T-helper 17 cell (primary cell): ENCODE measurements at regions not wholly inside any gene's neighbourhood (a gene's known extent, or its start where the extent isn't known, plus 50 kb on each side); places are given as distances from the start of the nearest gene placed in this dataset.

ENCODE experiments used
- ATAC-seq: fragments of 150-1000 bp; cut with Tn5 transposase; 2 replicates; pipeline ENCODE4 v1.10.0; 2021; ENCODE audit warnings: mild to moderate bottlenecking, moderate library complexity
- DNase-seq, 3 donors: peaks; one replicate each; pipeline versions ENCODE4 v3.0.0 to v3.0.0-alpha.2; 2020 to 2021
- H3K9me3 ChIP-seq: one replicate; pipeline ENCODE4 v1.7.0; 2013; ENCODE audit warnings: low read length, mild to moderate bottlenecking; ENCODE audit not compliant: control insufficient read depth, poor library complexity, severe bottlenecking
- H3K27ac Mint-ChIP-seq: one replicate; pipeline ENCODE4 v1.8.0; 2022; ENCODE audit warnings: mild to moderate bottlenecking, moderate library complexity, mixed read lengths
- H3K27me3 Mint-ChIP-seq: one replicate; pipeline ENCODE4 v1.8.0; 2022; ENCODE audit warnings: mixed read lengths
- H3K36me3 Mint-ChIP-seq: one replicate; pipeline ENCODE4 v1.8.0; 2022; ENCODE audit warnings: low read depth, mixed read lengths
- H3K4me1 Mint-ChIP-seq: one replicate; pipeline ENCODE4 v1.8.0; 2022; ENCODE audit warnings: mild to moderate bottlenecking, mixed read lengths
- H3K4me3 Mint-ChIP-seq: one replicate; pipeline ENCODE4 v1.8.0; 2022; ENCODE audit warnings: mild to moderate bottlenecking, moderate library complexity, mixed read lengths

DNA sequence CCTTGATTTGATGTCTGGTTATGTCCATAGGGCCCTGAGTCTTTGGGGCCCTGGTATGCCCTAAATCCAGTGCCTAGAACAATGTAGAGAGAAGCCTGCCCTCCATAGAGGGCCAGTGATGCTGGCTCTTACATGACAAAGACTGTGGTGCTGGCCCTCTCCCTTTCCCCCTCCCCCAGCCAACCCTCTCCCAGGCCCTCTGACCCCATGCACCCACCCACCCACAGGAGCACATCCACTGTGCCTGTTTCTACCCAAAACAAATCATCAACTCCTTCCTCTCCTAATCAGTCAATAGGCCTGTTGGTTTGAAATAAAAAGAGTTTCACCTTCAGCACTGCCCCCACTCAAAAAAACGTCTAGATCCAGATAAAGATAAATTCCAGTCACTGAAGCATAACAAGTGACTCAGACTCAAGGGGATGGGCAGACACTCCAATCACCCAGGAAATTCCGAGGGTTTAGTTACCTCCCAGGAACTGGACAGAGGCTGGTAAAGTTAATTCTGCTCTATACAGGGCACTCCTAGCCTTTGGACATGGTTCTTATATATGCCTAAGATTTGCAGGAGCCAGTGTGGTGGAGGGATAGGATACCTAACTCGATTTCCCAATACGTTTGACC, 144.8 kb upstream of the VANGL1 start:
- DNase-seq (no peak), ATAC-seq (no peak)
- peaks cover 6% of the 10 kb centered on the region for H3K27me3 Mint-ChIP-seq
- H3K4me1 Mint-ChIP-seq = no peaks in the 10 kb centered on the region
- H3K36me3 Mint-ChIP-seq = no peaks in the 10 kb centered on the region
- no peak overlapping the region for H3K4me3 Mint-ChIP-seq
- H3K27ac Mint-ChIP-seq = no peak overlapping the region
- H3K9me3 ChIP-seq = no peaks in the 10 kb centered on the region

DNA sequence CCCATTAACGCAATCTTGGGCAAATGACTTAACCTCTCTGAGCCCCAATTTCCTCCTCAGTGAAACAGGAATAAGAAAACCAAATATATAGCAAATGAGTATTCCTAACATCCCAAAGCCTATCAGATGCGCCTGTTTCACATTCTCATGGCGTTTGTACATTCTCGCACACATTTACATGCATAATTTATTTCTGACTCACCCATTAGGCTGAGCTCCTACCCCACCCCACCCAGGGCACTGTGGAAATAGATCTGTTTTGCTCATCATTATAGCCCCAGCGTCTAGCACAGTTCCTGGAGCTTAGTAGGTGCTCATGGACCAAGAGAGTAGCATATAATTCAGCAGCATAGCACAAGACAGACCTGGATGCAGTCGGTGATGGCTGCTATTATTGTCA, 146.1 kb upstream of the VANGL1 start:
- DNase-seq (no peak), ATAC-seq (no peak)
- Mint-ChIP-seq H3K27ac (no peak overlapping the region), H3K27me3 (no peaks in the 10 kb centered on the region), H3K4me3 (no peak overlapping the region), H3K4me1 (no peaks in the 10 kb centered on the region), H3K36me3 (no peaks in the 10 kb centered on the region)
- H3K9me3 ChIP-seq = no peaks in the 10 kb centered on the region

DNA sequence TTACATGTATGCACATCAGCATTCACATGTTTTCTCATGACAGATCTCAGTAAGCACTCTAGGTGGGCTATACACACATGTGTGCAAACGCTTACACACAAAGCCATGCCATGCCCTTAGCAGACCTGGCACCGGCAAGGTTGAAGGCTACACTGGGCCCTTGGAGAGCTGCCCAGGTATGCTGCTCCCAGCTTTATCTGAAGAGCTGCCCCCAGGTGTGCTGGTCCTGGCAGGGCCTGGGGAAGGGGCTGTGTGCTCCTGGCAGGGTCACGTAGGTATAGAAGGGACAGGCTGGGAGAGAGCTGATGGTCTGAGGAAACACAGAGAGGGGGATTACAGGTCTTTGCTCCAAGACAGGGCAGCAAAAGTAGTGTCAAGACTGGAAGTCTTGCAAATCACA, 146.7 kb upstream of the VANGL1 start:
- DNase-seq = no peak
- no peak for ATAC-seq
- Mint-ChIP-seq H3K27ac (no peak overlapping the region), H3K27me3 (no peaks in the 10 kb centered on the region), H3K4me3 (no peak overlapping the region), H3K4me1 (no peaks in the 10 kb centered on the region), H3K36me3 (no peaks in the 10 kb centered on the region)
- H3K9me3 ChIP-seq = no peaks in the 10 kb centered on the region

DNA sequence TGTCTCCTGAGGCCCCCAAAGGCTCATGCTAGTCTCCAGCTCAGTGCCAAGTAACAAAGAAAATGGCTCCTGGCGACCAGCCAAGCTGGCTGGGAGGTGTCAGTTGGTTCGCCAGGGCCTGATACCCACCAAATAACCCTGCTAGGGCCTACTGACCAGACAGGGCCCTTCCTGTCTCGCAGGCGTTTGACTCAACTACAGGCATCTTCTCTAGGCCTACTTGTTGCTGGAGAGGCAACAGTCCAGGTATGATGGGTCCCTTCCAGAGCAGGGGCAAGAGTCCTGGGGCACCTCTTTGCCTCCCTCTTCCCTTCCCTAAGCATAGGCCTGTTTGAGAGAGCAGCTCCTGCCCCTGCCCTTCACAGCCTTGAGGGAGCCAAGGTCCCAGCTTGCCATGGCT, 147.9 kb upstream of the VANGL1 start:
- H3K36me3 Mint-ChIP-seq = no peaks in the 10 kb centered on the region
- H3K27ac Mint-ChIP-seq = no peak overlapping the region
- H3K27me3 Mint-ChIP-seq = no peaks in the 10 kb centered on the region
- no peaks in the 10 kb centered on the region for H3K9me3 ChIP-seq
- H3K4me1 Mint-ChIP-seq = no peaks in the 10 kb centered on the region
- no peak overlapping the region for H3K4me3 Mint-ChIP-seq
- DNase-seq (no peak), ATAC-seq (no peak)

DNA sequence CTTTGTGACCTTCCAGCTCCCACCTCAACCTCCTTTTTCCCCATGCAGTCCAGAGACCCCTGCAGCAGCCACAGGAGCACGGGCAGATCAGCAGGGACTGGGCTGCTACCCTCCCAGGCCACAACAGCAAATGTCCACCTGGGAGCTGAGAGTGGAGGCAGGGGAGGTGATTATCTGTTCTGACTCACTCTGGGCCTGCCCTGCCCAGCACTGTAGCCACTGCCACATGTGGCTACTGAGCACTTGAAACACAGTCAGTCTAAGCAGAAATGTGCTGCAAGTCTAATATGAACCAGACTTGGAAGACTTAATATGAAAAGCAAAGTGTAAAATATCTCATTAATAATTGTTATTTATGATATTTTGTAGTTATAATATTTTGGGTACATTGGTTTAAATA, 148.9 kb upstream of the VANGL1 start:
- H3K9me3 ChIP-seq = no peaks in the 10 kb centered on the region
- no peaks in the 10 kb centered on the region for H3K36me3 Mint-ChIP-seq
- no peak overlapping the region for H3K4me3 Mint-ChIP-seq
- no peaks in the 10 kb centered on the region for H3K27me3 Mint-ChIP-seq
- ATAC-seq = no peak
- no peak overlapping the region for H3K27ac Mint-ChIP-seq
- DNase-seq = no peak
- H3K4me1 Mint-ChIP-seq = no peaks in the 10 kb centered on the region

DNA sequence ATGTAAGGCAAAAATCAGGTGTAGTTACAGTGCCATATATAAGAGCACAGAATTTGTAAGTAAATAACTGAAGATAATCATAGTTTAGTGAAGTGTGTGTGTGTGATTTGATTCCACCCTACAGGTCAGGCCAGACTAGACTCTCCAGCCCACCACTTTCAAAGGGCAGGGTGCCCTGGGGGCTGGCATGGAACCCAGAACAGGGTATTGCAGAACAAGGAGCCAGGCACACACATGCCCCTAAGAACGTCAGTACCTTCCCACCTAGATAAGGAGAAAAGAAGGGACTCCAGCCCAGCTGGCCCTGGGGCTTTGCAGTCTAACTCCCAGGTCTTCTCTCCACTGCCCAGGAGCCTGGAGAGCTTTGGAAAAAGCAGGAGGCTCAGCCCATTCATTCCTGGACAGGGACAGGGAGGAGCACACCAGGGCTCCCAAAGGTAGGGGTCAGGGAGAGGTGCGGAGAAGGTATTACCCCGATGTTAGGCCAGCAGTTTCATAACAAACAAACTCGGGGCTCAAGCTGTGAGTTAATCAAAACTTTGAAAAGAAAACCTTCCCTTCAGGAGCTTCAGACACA, 149.7 kb upstream of the VANGL1 start:
- ATAC-seq (no peak), DNase-seq (no peak)
- H3K27me3 Mint-ChIP-seq = no peaks in the 10 kb centered on the region
- H3K36me3 Mint-ChIP-seq = no peaks in the 10 kb centered on the region
- H3K27ac Mint-ChIP-seq = no peak overlapping the region
- H3K9me3 ChIP-seq = no peaks in the 10 kb centered on the region
- H3K4me3 Mint-ChIP-seq = no peak overlapping the region
- H3K4me1 Mint-ChIP-seq = no peaks in the 10 kb centered on the region

DNA sequence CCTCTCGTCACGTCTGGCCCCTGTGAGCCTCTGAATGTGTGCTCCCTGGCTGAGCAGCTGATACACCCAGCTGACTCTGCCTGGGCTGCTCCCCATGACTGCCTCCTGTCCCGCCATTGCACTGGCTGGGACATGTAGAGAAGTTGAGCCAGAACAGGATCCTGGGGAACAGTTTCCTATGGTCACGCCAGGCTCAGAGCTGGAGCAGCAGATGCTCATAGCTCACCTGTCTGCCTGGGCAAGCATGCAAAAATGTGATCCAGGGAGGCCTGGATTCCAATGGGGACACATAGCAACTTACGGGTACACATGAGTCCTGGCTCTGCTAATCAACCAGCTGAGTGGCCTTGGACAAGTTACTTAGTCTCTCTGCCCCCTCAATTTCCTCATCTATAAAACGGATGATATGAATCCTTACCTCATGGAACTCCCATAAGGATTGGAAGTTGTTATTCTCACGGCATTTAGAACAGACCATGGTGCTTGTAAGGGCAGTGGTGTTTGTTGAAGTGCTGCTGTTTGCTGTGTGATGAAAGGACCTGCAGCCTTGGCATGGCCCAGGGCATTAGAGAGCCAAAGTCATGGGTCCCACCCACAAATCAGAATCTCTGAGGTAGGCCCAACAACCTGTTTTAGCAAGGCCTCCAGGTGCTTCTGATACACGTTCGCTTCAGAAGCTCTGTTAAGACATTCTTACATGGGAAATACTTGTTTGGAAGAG, 150.3 kb upstream of the VANGL1 start:
- no peak for DNase-seq
- no peaks in the 10 kb centered on the region for H3K9me3 ChIP-seq
- Mint-ChIP-seq H3K4me3 (no peak overlapping the region), H3K4me1 (no peaks in the 10 kb centered on the region), H3K36me3 (no peaks in the 10 kb centered on the region), H3K27ac (no peak overlapping the region), H3K27me3 (peaks cover 5% of the 10 kb centered on the region)
- no peak for ATAC-seq

DNA sequence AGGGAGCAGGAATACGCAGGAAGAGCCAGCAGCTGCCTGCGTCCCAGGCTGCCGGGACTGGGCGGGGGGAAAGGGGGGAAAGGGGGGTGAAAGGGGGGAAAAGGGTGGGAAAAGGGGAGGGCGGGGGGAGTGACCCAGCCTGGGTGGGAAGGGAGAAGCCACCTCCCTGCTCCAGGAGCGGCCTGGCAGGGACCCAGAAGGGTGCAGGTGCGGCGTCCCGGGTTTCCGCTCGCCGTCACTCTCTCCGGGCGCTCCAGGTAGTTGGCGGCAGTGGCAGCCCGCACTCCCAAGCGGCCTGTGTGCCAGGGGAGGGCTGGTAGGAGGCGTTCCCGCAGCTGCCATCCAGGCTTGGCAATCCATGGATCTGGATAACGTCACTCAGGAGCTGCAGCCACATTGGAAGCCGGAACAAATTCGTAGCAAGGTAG, 141.0 kb upstream of the NGF start:
- H3K27ac Mint-ChIP-seq = no peak overlapping the region
- H3K4me3 Mint-ChIP-seq = no peak overlapping the region
- peaks cover 2% of the 10 kb centered on the region for H3K36me3 Mint-ChIP-seq
- no peak for DNase-seq
- no peaks in the 10 kb centered on the region for H3K9me3 ChIP-seq
- no peaks in the 10 kb centered on the region for H3K4me1 Mint-ChIP-seq
- ATAC-seq = no peak
- H3K27me3 Mint-ChIP-seq = peaks cover 55% of the 10 kb centered on the region

DNA sequence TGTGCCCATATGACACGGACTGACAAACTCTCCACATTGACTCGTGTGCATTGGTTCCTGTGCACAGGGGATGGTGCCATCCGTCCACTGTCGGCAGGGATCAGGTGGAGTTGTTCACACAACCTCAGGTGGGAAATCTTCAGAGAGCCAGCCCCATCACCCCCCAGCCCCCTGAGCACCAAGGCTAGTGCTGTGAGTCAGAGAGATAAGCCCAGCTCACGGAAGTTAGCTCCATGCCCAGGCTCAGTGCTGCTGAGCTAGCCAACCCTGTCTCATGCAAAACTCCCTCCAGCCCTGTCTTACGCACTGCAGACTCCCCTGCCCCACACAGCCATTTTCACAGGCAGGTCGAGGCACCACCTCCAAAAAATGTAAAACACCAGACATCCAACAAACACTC, 139.0 kb upstream of the NGF start:
- Mint-ChIP-seq H3K36me3 (peaks cover 2% of the 10 kb centered on the region), H3K27ac (no peak overlapping the region), H3K4me1 (no peaks in the 10 kb centered on the region), H3K27me3 (peaks cover 67% of the 10 kb centered on the region), H3K4me3 (no peak overlapping the region)
- no peaks in the 10 kb centered on the region for H3K9me3 ChIP-seq
- no peak for DNase-seq
- no peak for ATAC-seq

DNA sequence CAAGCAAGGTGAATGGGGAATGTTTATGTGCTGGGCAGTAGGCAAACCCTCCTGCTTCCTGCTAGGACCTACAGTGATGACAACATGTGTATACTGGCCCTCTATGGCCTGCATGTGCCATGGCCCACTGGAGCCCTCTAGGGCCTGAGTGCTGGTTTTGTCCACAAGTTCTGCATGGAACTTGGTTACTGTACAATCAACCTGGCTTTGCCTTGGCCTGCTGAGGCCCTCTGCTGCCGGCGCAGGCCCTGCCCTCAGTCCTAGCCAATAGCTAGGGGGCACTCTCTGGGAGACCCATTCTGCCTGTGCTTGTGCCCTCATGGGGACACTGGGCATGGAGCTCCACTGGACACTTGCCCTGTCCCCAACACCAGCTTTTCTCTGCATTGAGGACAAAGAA, 138.6 kb upstream of the NGF start:
- H3K9me3 ChIP-seq = no peaks in the 10 kb centered on the region
- no peak overlapping the region for H3K4me3 Mint-ChIP-seq
- no peak for DNase-seq
- no peak overlapping the region for H3K27ac Mint-ChIP-seq
- H3K4me1 Mint-ChIP-seq = no peaks in the 10 kb centered on the region
- H3K36me3 Mint-ChIP-seq = peaks cover 2% of the 10 kb centered on the region
- ATAC-seq = no peak
- peaks cover 72% of the 10 kb centered on the region for H3K27me3 Mint-ChIP-seq

DNA sequence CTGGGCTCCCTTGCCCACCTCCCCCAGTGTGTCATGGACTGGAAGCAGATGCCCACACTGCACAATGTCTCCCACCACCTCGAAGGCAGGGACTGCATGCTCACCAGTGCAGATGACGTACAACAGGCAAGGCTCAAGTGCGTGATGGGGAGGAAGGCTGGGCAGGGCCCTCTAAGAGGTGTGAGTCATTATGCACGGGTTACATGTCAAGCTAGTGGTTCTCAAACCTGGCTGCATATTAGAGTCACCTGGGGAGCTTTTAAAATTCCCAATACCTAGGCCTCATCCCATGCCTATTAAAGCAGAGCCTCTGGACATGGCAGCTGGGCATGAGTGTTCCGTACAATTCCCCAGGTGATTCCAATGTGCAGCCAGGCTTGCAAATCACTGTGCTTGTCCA, 137.9 kb upstream of the NGF start:
- Mint-ChIP-seq H3K4me3 (no peak overlapping the region), H3K27ac (no peak overlapping the region), H3K36me3 (peaks cover 2% of the 10 kb centered on the region), H3K27me3 (peaks cover 68% of the 10 kb centered on the region), H3K4me1 (no peaks in the 10 kb centered on the region)
- ATAC-seq (no peak), DNase-seq (no peak)
- H3K9me3 ChIP-seq = no peaks in the 10 kb centered on the region

DNA sequence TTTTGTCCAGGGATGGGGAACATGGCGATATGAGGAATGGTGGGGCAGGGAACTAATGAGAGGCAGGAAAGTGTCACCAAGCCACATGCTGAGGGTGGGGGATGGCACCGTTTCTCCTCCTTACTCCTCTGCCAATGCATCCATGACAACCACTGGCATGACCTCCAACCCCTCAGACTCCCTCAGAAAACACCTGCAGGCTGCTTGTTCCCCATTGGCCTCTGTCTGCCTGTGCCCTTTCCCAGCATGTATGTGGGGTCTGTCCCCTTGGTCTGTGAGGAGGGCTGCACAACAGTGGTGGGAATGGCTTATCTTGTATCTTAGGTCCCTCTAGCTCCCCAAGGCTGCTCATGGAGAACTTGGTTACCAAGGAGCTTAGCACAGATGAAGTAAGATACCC, 137.2 kb upstream of the NGF start:
- no peak overlapping the region for H3K27ac Mint-ChIP-seq
- no peaks in the 10 kb centered on the region for H3K9me3 ChIP-seq
- H3K36me3 Mint-ChIP-seq = peaks cover 2% of the 10 kb centered on the region
- H3K27me3 Mint-ChIP-seq = peaks cover 63% of the 10 kb centered on the region
- ATAC-seq (no peak), DNase-seq (no peak)
- no peak overlapping the region for H3K4me3 Mint-ChIP-seq
- H3K4me1 Mint-ChIP-seq = no peaks in the 10 kb centered on the region

DNA sequence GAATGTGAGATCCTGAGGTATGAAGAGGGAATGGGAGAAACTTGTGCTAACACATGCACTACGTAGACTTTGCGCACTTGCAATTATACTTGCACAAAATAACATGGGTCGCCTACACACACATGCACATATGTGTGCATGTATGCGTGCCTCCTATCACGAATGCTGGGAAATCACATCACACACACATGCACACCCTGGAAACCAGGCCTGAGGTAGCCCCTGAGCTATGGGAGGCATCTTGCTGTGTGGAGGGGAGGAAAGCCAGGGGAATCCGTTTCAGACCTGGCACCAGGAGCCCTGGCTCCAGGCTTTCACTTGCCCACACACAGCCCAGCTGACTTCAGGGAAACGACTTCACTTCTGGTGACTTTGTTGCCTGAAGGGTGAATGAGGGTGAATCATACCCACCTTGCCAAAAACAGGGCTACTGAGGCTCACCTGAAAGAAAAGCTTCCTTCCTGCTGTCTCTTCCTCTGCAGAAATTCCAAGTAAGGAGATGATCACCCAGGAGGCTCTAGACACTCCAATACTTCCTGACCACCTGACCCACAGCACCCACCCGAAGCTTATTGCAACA, 136.0 kb upstream of the NGF start:
- no peaks in the 10 kb centered on the region for H3K9me3 ChIP-seq
- no peak overlapping the region for H3K4me3 Mint-ChIP-seq
- peaks cover 64% of the 10 kb centered on the region for H3K27me3 Mint-ChIP-seq
- no peak for DNase-seq
- no peak overlapping the region for H3K27ac Mint-ChIP-seq
- peaks cover 3% of the 10 kb centered on the region for H3K4me1 Mint-ChIP-seq
- H3K36me3 Mint-ChIP-seq = peaks cover 2% of the 10 kb centered on the region
- ATAC-seq = no peak
